Neural cell (in vitro differentiated cells): ENCODE measurements at regions not wholly inside any gene's neighbourhood (a gene's known extent, or its start where the extent isn't known, plus 50 kb on each side); places are given as distances from the start of the nearest gene placed in this dataset.

Experiments
- H2AFZ ChIP-seq: fragments of 200-600, 300-800 bp; sonication (generic), shearing (Covaris generic); 2 replicates; pipeline ENCODE4 v1.6.0; 2014; ENCODE audit warnings: low read depth, mild to moderate bottlenecking, antibody characterized with exemption, low read length, moderate library complexity
- H3F3A ChIP-seq: fragments of 200-600 bp; shearing (Covaris generic); 2 replicates; pipeline ENCODE4 v1.6.1; 2016; ENCODE audit warnings: mild to moderate bottlenecking, moderate library complexity, mixed read lengths, antibody characterized with exemption, low read length; ENCODE audit not compliant: insufficient read depth, poor library complexity, severe bottlenecking
- H3K27ac ChIP-seq: fragments of 200-600, 300-800 bp; sonication (generic), shearing (Covaris generic); 2 replicates; pipeline ENCODE4 v1.5.1; 2014; ENCODE audit warnings: mild to moderate bottlenecking, low read length, moderate library complexity
- H3K27me3 ChIP-seq: fragments of 300-800, 200-600 bp; sonication (generic), shearing (Covaris generic); 2 replicates; pipeline ENCODE4 v1.6.0; 2014; ENCODE audit warnings: mild to moderate bottlenecking, low read depth, low read length, moderate library complexity; ENCODE audit not compliant: insufficient read depth
- H3K36me3 ChIP-seq: fragments of 300-800, 200-600 bp; sonication (generic), shearing (Covaris generic); 2 replicates; pipeline ENCODE4 v1.5.1; 2014; ENCODE audit warnings: mild to moderate bottlenecking, antibody characterized with exemption, low read length, moderate library complexity; ENCODE audit not compliant: insufficient read depth
- H3K4me2 ChIP-seq: fragments of 300-800, 200-600 bp; sonication (generic), shearing (Covaris generic); 2 replicates; pipeline ENCODE4 v1.6.0; 2014; ENCODE audit warnings: mild to moderate bottlenecking, low read length
- H3K4me3 ChIP-seq: fragments of 300-800, 200-600 bp; sonication (generic), shearing (Covaris generic); 2 replicates; pipeline ENCODE4 v1.5.1; 2014; ENCODE audit warnings: mild to moderate bottlenecking, low read length, moderate library complexity
- H3K79me2 ChIP-seq: fragments of 200-600 bp; shearing (Covaris generic); replicated peaks from 2 replicates; pipeline ENCODE4 v1.6.0; 2014; ENCODE audit warnings: mild to moderate bottlenecking, low read length, moderate library complexity; ENCODE audit not compliant: insufficient read depth
- H3K9ac ChIP-seq: fragments of 300-800, 200-600 bp; sonication (generic), shearing (Covaris generic); 2 replicates; pipeline ENCODE4 v1.6.1; 2016; ENCODE audit warnings: mild to moderate bottlenecking, low read length, mixed read lengths
- H3K9me2 ChIP-seq: fragments of 200-600 bp; shearing (Covaris generic); 2 replicates; pipeline ENCODE4 v1.6.1; 2016; ENCODE audit warnings: mild to moderate bottlenecking, low read length, mixed read lengths; ENCODE audit not compliant: insufficient read depth
- H3K9me3 ChIP-seq: fragments of 200-600, 300-800 bp; sonication (generic), shearing (Covaris generic); 2 replicates; pipeline ENCODE4 v1.6.1; 2016; ENCODE audit warnings: mild to moderate bottlenecking, mixed run types, low read length, moderate library complexity, mixed read lengths
- H4K20me1 ChIP-seq: fragments of 200-600 bp; shearing (Covaris generic); 2 replicates; pipeline ENCODE4 v1.6.1; 2016; ENCODE audit warnings: mild to moderate bottlenecking, mixed run types; ENCODE audit not compliant: insufficient read depth
- CTCF ChIP-seq: fragments of 450-650 bp; IDR thresholded peaks from 2 replicates; pipeline ENCODE4 v1.5.1; 2014; ENCODE audit warnings: antibody characterized with exemption, mild to moderate bottlenecking, moderate library complexity; ENCODE audit not compliant: poor library complexity, severe bottlenecking
- EP300 ChIP-seq: fragments of 450-650 bp; conservative IDR thresholded peaks from 2 replicates; pipeline ENCODE4 v1.6.1; 2014; ENCODE audit warnings: antibody characterized with exemption, mild to moderate bottlenecking, moderate library complexity; ENCODE audit not compliant: poor library complexity, severe bottlenecking
- EZH2 ChIP-seq: fragments of 200-600, 300-800 bp; shearing (Covaris generic), sonication (generic); IDR thresholded peaks from 2 replicates; pipeline ENCODE4 v1.6.1; 2014; ENCODE audit warnings: antibody characterized with exemption, low read length, borderline replicate concordance, mild to moderate bottlenecking; ENCODE audit not compliant: insufficient read depth, poor library complexity, severe bottlenecking
- MXI1 ChIP-seq: fragments of 450-650 bp; conservative IDR thresholded peaks from 2 replicates; pipeline ENCODE4 v1.6.1; 2014; ENCODE audit warnings: antibody characterized with exemption, mild to moderate bottlenecking; ENCODE audit not compliant: poor library complexity, severe bottlenecking
- POLR2AphosphoS5 ChIP-seq: IDR thresholded peaks from 2 replicates; pipeline ENCODE4 v1.6.1; 2012
- RAD21 ChIP-seq: fragments of 450-650 bp; conservative IDR thresholded peaks from 2 replicates; pipeline ENCODE4 v1.6.1; 2014; ENCODE audit warnings: antibody characterized with exemption, mild to moderate bottlenecking, moderate library complexity
- REST ChIP-seq: IDR thresholded peaks from 2 replicates; pipeline ENCODE4 v1.6.1; 2012; ENCODE audit warnings: borderline replicate concordance
- SMC3 ChIP-seq: fragments of 450-650 bp; conservative IDR thresholded peaks from 2 replicates; pipeline ENCODE4 v1.6.1; 2014; ENCODE audit warnings: antibody characterized with exemption, mild to moderate bottlenecking, moderate library complexity; ENCODE audit not compliant: poor library complexity
- TAF1 ChIP-seq: IDR thresholded peaks from 2 replicates; pipeline ENCODE4 v1.6.1; 2012; ENCODE audit warnings: low read depth

- Histone ChIP-seq H3K4me2 (no peak overlapping the region), H3F3A (no peaks in the 10 kb centered on the region), H2AFZ (no peak overlapping the region), H3K9ac (no peak overlapping the region), H3K36me3 (no peaks in the 10 kb centered on the region), H3K9me3 (no peaks in the 10 kb centered on the region), H3K79me2 (no peaks in the 10 kb centered on the region), H3K27ac (no peak overlapping the region), H3K4me3 (no peak overlapping the region), H4K20me1 (no peaks in the 10 kb centered on the region), H3K27me3 (no peaks in the 10 kb centered on the region), H3K9me2 (no peaks in the 10 kb centered on the region)
- TF ChIP-seq SMC3 (no peak), MXI1 (no peak), REST (no peak), RAD21 (no peak), TAF1 (no peak), POLR2AphosphoS5 (no peak), EZH2 (no peak), CTCF (no peak), EP300 (no peak)
Measured at GRCh38 chr18:39345321-39345720, 1779.7 kb upstream of the CELF4 start.

- H3K9me3 ChIP-seq, result no peaks in the 10 kb centered on the region
- H3K36me3 ChIP-seq, result no peaks in the 10 kb centered on the region
- no peaks in the 10 kb centered on the region for H3K9me2 ChIP-seq
- no peak overlapping the region for H3K27ac ChIP-seq
- H3F3A ChIP-seq, result no peaks in the 10 kb centered on the region
- H3K4me2 ChIP-seq, result no peak overlapping the region
- no peak overlapping the region for H3K4me3 ChIP-seq
- no peak overlapping the region for H3K9ac ChIP-seq
- no peak overlapping the region for H2AFZ ChIP-seq
- no peaks in the 10 kb centered on the region for H4K20me1 ChIP-seq
- H3K79me2 ChIP-seq, result no peaks in the 10 kb centered on the region
- TF ChIP-seq MXI1, result no peak
- TF ChIP-seq CTCF, result no peak
- TF ChIP-seq RAD21, result no peak
- TF ChIP-seq SMC3, result no peak
- no peak for TF ChIP-seq REST
- TF ChIP-seq TAF1, result no peak
- no peak for TF ChIP-seq POLR2AphosphoS5
- no peak for TF ChIP-seq EZH2
- TF ChIP-seq EP300, result no peak
- no peaks in the 10 kb centered on the region for H3K27me3 ChIP-seq
Measured at GRCh38 chr18:39344487-39344886, 1778.9 kb upstream of the CELF4 start.
